Activated CD4-positive, alpha-beta T cell treated with anti-CD3 and anti-CD28 coated beads, Interleukin-10, Interleukin-2, amounts not matched to agents 100 ng/mL and 50 ng/mL, durations not matched to agents 16 hours and 8 hours (primary cell): ENCODE measurements at regions not wholly inside any gene's neighbourhood (a gene's known extent, or its start where the extent isn't known, plus 50 kb on each side); places are given as distances from the start of the nearest gene placed in this dataset.

ENCODE experiments used
- DNase-seq: peaks from one replicate; pipeline ENCODE4 v3.0.0-alpha.2; 2020

- DNase-seq = no peak
Measured at GRCh38 chr15:25947323-25948314, 84.5 kb upstream of the ATP10A start.

GRCh38 chr15:25946241-25946805, 83.2 kb upstream of the ATP10A start:
- DNase-seq = no peak

- no peak for DNase-seq
Measured at GRCh38 chr15:25944386-25944785, 81.3 kb upstream of the ATP10A start.

GRCh38 chr15:25943831-25944230, 80.7 kb upstream of the ATP10A start:
- no peak for DNase-seq

- no peak for DNase-seq
Measured at GRCh38 chr15:25939122-25939521, 76.0 kb upstream of the ATP10A start.

GRCh38 chr15:25937796-25938195, 74.7 kb upstream of the ATP10A start:
- no peak for DNase-seq

GRCh38 chr15:25936004-25936403, 72.9 kb upstream of the ATP10A start:
- no peak for DNase-seq

- DNase-seq = peak; percentile 77
Measured at GRCh38 chr15:25933456-25934158, 70.5 kb upstream of the ATP10A start.

- no peak for DNase-seq
Measured at GRCh38 chr15:25932696-25933095, 69.6 kb upstream of the ATP10A start.

GRCh38 chr15:25931851-25932250, 68.7 kb upstream of the ATP10A start:
- no peak for DNase-seq

- DNase-seq = no peak
Measured at GRCh38 chr15:25930931-25931330, 67.8 kb upstream of the ATP10A start.
